ENCODE measurements at regions not wholly inside any gene's neighbourhood (a gene's known extent, or its start where the extent isn't known, plus 50 kb on each side); places are given as distances from the start of the nearest gene placed in this dataset.

- H3K14ac ChIP-seq (ENCODE audit: low read length), result no peak overlapping the region
- H3K18ac ChIP-seq (ENCODE audit: low read length), result no peak overlapping the region
- no peak overlapping the region for H2AFZ ChIP-seq (ENCODE audit: low read length)
- no peaks in the 10 kb centered on the region for H3K36me3 ChIP-seq (replicated peaks in 1 of 2; ENCODE audit: control insufficient read depth in 2 of 2, insufficient read depth in 2 of 2, low read length in 2 of 2)
- H3K4me1 ChIP-seq (ENCODE audit: control insufficient read depth in 2 of 2, insufficient read depth in 1 of 2, low read depth in 1 of 2, low read length in 2 of 2), result no peaks in the 10 kb centered on the region
- no peaks in the 10 kb centered on the region for H3K9me3 ChIP-seq (replicated peaks in 1 of 2; ENCODE audit: control insufficient read depth in 2 of 2, insufficient read depth in 1 of 2, low read depth in 1 of 2, low read length in 2 of 2)
- no peak overlapping the region for H4K91ac ChIP-seq (ENCODE audit: low read depth, low read length, poor library complexity)
- no peaks in the 10 kb centered on the region for H3K27me3 ChIP-seq (ENCODE audit: control insufficient read depth in 3 of 3, insufficient read depth in 3 of 3, low read depth in 1 of 3, low read length in 3 of 3)
- H2AK5ac ChIP-seq (ENCODE audit: low read depth, low read length), result no peak overlapping the region
- H2BK15ac ChIP-seq (ENCODE audit: low read length), result no peak overlapping the region
- no peak overlapping the region for H3K9ac ChIP-seq (ENCODE audit: low read depth, low read length, poor library complexity)
- no peak for DNase-seq (ENCODE audit: low spot score)
- no peak overlapping the region for H2BK120ac ChIP-seq (ENCODE audit: low read depth, low read length)
- no peak overlapping the region for H2BK5ac ChIP-seq (ENCODE audit: low read length)
- no peak overlapping the region for H3K4me2 ChIP-seq (ENCODE audit: insufficient read depth, low read length, poor library complexity, severe bottlenecking)
- no peak overlapping the region for H3K27ac ChIP-seq (replicated peaks; ENCODE audit: low read length)
- H3K4ac ChIP-seq (ENCODE audit: low read length), result no peak overlapping the region
- no peaks in the 10 kb centered on the region for H3K79me1 ChIP-seq (ENCODE audit: low read depth, low read length)
- no peak overlapping the region for H3K4me3 ChIP-seq (ENCODE audit: low read length in 2 of 2)
- H2BK12ac ChIP-seq (ENCODE audit: low read length), result no peak overlapping the region
- H4K8ac ChIP-seq (ENCODE audit: low read depth, low read length), result no peak overlapping the region
- no peak overlapping the region for H3K23ac ChIP-seq (ENCODE audit: low read depth, low read length, poor library complexity)
Observed at GRCh38 chr6:95784019-95784418, 206.7 kb downstream of the MANEA start.

- H3K79me1 ChIP-seq (ENCODE audit: low read depth, low read length), result no peaks in the 10 kb centered on the region
- H3K9ac ChIP-seq (ENCODE audit: low read depth, low read length, poor library complexity), result no peak overlapping the region
- H2BK15ac ChIP-seq (ENCODE audit: low read length), result no peak overlapping the region
- H3K27ac ChIP-seq (replicated peaks; ENCODE audit: low read length), result no peak overlapping the region
- no peak overlapping the region for H3K18ac ChIP-seq (ENCODE audit: low read length)
- no peaks in the 10 kb centered on the region for H3K36me3 ChIP-seq (replicated peaks in 1 of 2; ENCODE audit: control insufficient read depth in 2 of 2, insufficient read depth in 2 of 2, low read length in 2 of 2)
- H2AK5ac ChIP-seq (ENCODE audit: low read depth, low read length), result no peak overlapping the region
- no peak overlapping the region for H3K4me3 ChIP-seq (ENCODE audit: low read length in 2 of 2)
- H2AFZ ChIP-seq (ENCODE audit: low read length), result no peak overlapping the region
- no peaks in the 10 kb centered on the region for H3K4me1 ChIP-seq (ENCODE audit: control insufficient read depth in 2 of 2, insufficient read depth in 1 of 2, low read depth in 1 of 2, low read length in 2 of 2)
- no peak for DNase-seq (ENCODE audit: low spot score)
- no peak overlapping the region for H3K4me2 ChIP-seq (ENCODE audit: insufficient read depth, low read length, poor library complexity, severe bottlenecking)
- no peak overlapping the region for H2BK5ac ChIP-seq (ENCODE audit: low read length)
- no peak overlapping the region for H4K8ac ChIP-seq (ENCODE audit: low read depth, low read length)
- H3K27me3 ChIP-seq (ENCODE audit: control insufficient read depth in 3 of 3, insufficient read depth in 3 of 3, low read depth in 1 of 3, low read length in 3 of 3), result no peaks in the 10 kb centered on the region
- no peak overlapping the region for H3K23ac ChIP-seq (ENCODE audit: low read depth, low read length, poor library complexity)
- no CpG with 5 or more reads among the region's 3 CpGs for WGBS, 2 donors (ENCODE audit: extremely low coverage in 2 of 2, insufficient read length in 2 of 2, insufficient replicate concordance in 1 of 2)
- no peak overlapping the region for H2BK12ac ChIP-seq (ENCODE audit: low read length)
- H2BK120ac ChIP-seq (ENCODE audit: low read depth, low read length), result no peak overlapping the region
- no peak overlapping the region for H3K4ac ChIP-seq (ENCODE audit: low read length)
- no peaks in the 10 kb centered on the region for H3K9me3 ChIP-seq (replicated peaks in 1 of 2; ENCODE audit: control insufficient read depth in 2 of 2, insufficient read depth in 1 of 2, low read depth in 1 of 2, low read length in 2 of 2)
- no peak overlapping the region for H4K91ac ChIP-seq (ENCODE audit: low read depth, low read length, poor library complexity)
- no peak overlapping the region for H3K14ac ChIP-seq (ENCODE audit: low read length)
Observed at GRCh38 chr6:95784869-95785268, 207.5 kb downstream of the MANEA start.

GRCh38 chr6:95785785-95786184, 208.4 kb downstream of the MANEA start:
- DNase-seq (ENCODE audit: low spot score), result no peak
- Histone ChIP-seq H2AK5ac (ENCODE audit: low read depth, low read length) (no peak overlapping the region), H2BK120ac (ENCODE audit: low read depth, low read length) (no peak overlapping the region), H2AFZ (ENCODE audit: low read length) (no peak overlapping the region), H3K27ac (replicated peaks; ENCODE audit: low read length) (no peak overlapping the region), H3K36me3 (replicated peaks in 1 of 2; ENCODE audit: control insufficient read depth in 2 of 2, insufficient read depth in 2 of 2, low read length in 2 of 2) (no peaks in the 10 kb centered on the region), H3K27me3 (ENCODE audit: control insufficient read depth in 3 of 3, insufficient read depth in 3 of 3, low read depth in 1 of 3, low read length in 3 of 3) (no peaks in the 10 kb centered on the region), H4K91ac (ENCODE audit: low read depth, low read length, poor library complexity) (no peak overlapping the region), H2BK5ac (ENCODE audit: low read length) (no peak overlapping the region), H4K8ac (ENCODE audit: low read depth, low read length) (no peak overlapping the region), H3K23ac (ENCODE audit: low read depth, low read length, poor library complexity) (no peak overlapping the region), H3K4ac (ENCODE audit: low read length) (no peak overlapping the region), H3K4me2 (ENCODE audit: insufficient read depth, low read length, poor library complexity, severe bottlenecking) (no peak overlapping the region), H3K14ac (ENCODE audit: low read length) (no peak overlapping the region), H3K4me3 (ENCODE audit: low read length in 2 of 2) (no peak overlapping the region), H2BK12ac (ENCODE audit: low read length) (no peak overlapping the region), H3K18ac (ENCODE audit: low read length) (no peak overlapping the region), H3K79me1 (ENCODE audit: low read depth, low read length) (no peaks in the 10 kb centered on the region), H3K9me3 (replicated peaks in 1 of 2; ENCODE audit: control insufficient read depth in 2 of 2, insufficient read depth in 1 of 2, low read depth in 1 of 2, low read length in 2 of 2) (no peaks in the 10 kb centered on the region), H3K9ac (ENCODE audit: low read depth, low read length, poor library complexity) (no peak overlapping the region), H2BK15ac (ENCODE audit: low read length) (no peak overlapping the region), H3K4me1 (ENCODE audit: control insufficient read depth in 2 of 2, insufficient read depth in 1 of 2, low read depth in 1 of 2, low read length in 2 of 2) (no peaks in the 10 kb centered on the region)
- no CpG with 5 or more reads among the region's 2 CpGs for WGBS, 2 donors (ENCODE audit: extremely low coverage in 2 of 2, insufficient read length in 2 of 2, insufficient replicate concordance in 1 of 2)

- Histone ChIP-seq H3K9me3 (replicated peaks in 1 of 2; ENCODE audit: control insufficient read depth in 2 of 2, insufficient read depth in 1 of 2, low read depth in 1 of 2, low read length in 2 of 2) (no peaks in the 10 kb centered on the region), H2BK15ac (ENCODE audit: low read length) (no peak overlapping the region), H3K4ac (ENCODE audit: low read length) (no peak overlapping the region), H3K27me3 (ENCODE audit: control insufficient read depth in 3 of 3, insufficient read depth in 3 of 3, low read depth in 1 of 3, low read length in 3 of 3) (no peaks in the 10 kb centered on the region), H3K4me1 (ENCODE audit: control insufficient read depth in 2 of 2, insufficient read depth in 1 of 2, low read depth in 1 of 2, low read length in 2 of 2) (no peaks in the 10 kb centered on the region), H4K91ac (ENCODE audit: low read depth, low read length, poor library complexity) (no peak overlapping the region), H2BK12ac (ENCODE audit: low read length) (no peak overlapping the region), H4K8ac (ENCODE audit: low read depth, low read length) (no peak overlapping the region), H3K79me1 (ENCODE audit: low read depth, low read length) (no peaks in the 10 kb centered on the region), H3K4me3 (ENCODE audit: low read length in 2 of 2) (no peak overlapping the region), H3K4me2 (ENCODE audit: insufficient read depth, low read length, poor library complexity, severe bottlenecking) (no peak overlapping the region), H2BK5ac (ENCODE audit: low read length) (no peak overlapping the region), H3K14ac (ENCODE audit: low read length) (no peak overlapping the region), H2AK5ac (ENCODE audit: low read depth, low read length) (no peak overlapping the region), H3K27ac (replicated peaks; ENCODE audit: low read length) (no peak overlapping the region), H3K18ac (ENCODE audit: low read length) (no peak overlapping the region), H3K9ac (ENCODE audit: low read depth, low read length, poor library complexity) (no peak overlapping the region), H2AFZ (ENCODE audit: low read length) (no peak overlapping the region), H3K23ac (ENCODE audit: low read depth, low read length, poor library complexity) (no peak overlapping the region), H2BK120ac (ENCODE audit: low read depth, low read length) (no peak overlapping the region), H3K36me3 (replicated peaks in 1 of 2; ENCODE audit: control insufficient read depth in 2 of 2, insufficient read depth in 2 of 2, low read length in 2 of 2) (no peaks in the 10 kb centered on the region)
- no CpG with 5 or more reads among the region's 3 CpGs for WGBS, 2 donors (ENCODE audit: extremely low coverage in 2 of 2, insufficient read length in 2 of 2, insufficient replicate concordance in 1 of 2)
- no peak for DNase-seq (ENCODE audit: low spot score)
Observed at GRCh38 chr6:95786802-95787201, 209.5 kb downstream of the MANEA start.
